HG03064 (cell line): ENCODE measurements at regions not wholly inside any gene's neighbourhood (a gene's known extent, or its start where the extent isn't known, plus 50 kb on each side); places are given as distances from the start of the nearest gene placed in this dataset.

Source experiments
- ATAC-seq: cut with Tn5 transposase; IDR thresholded peaks from one replicate; pipeline ENCODE4 v1.9.1; 2021; ENCODE audit warnings: low read depth; ENCODE audit not compliant: unreplicated experiment

GRCh38 chr6:128827675-128828464 is 55.1 kb upstream of the LAMA2 start:
- no peak for ATAC-seq

- ATAC-seq: no peak
Measured at GRCh38 chr6:128826606-128827005, 56.3 kb upstream of the LAMA2 start.

- ATAC-seq: no peak
Measured at GRCh38 chr6:128822271-128822670, 60.7 kb upstream of the LAMA2 start.

GRCh38 chr6:128821116-128821515 is 61.8 kb upstream of the LAMA2 start:
- ATAC-seq: no peak

GRCh38 chr6:128808856-128809255 is 74.1 kb upstream of the LAMA2 start:
- no peak for ATAC-seq

- no peak for ATAC-seq
Measured at GRCh38 chr6:128807577-128807976, 75.4 kb upstream of the LAMA2 start.

- ATAC-seq: no peak
Measured at GRCh38 chr6:128806261-128806660, 76.7 kb upstream of the LAMA2 start.

GRCh38 chr6:128803911-128804310 is 79.0 kb upstream of the LAMA2 start:
- ATAC-seq: no peak

- no peak for ATAC-seq
Measured at GRCh38 chr6:128801621-128802020, 81.3 kb upstream of the LAMA2 start.

GRCh38 chr6:128784266-128784665 is 98.7 kb upstream of the LAMA2 start:
- no peak for ATAC-seq

GRCh38 chr6:128768187-128768586 is 114.8 kb upstream of the LAMA2 start:
- ATAC-seq: no peak

GRCh38 chr6:128767705-128768104 is 115.2 kb upstream of the LAMA2 start:
- ATAC-seq: no peak

- ATAC-seq: no peak
Measured at GRCh38 chr6:128767150-128767549, 115.8 kb upstream of the LAMA2 start.

- ATAC-seq: no peak
Measured at GRCh38 chr6:128763599-128764300, 119.2 kb upstream of the LAMA2 start.

- ATAC-seq: no peak
Measured at GRCh38 chr6:128759901-128760300, 123.0 kb upstream of the LAMA2 start.

- no peak for ATAC-seq
Measured at GRCh38 chr6:128759447-128759846, 123.5 kb upstream of the LAMA2 start.

GRCh38 chr6:128757961-128758360 is 125.0 kb upstream of the LAMA2 start:
- ATAC-seq: no peak

- peak; percentile 98 for ATAC-seq
Measured at GRCh38 chr6:128754658-128755256, 128.2 kb upstream of the LAMA2 start.

GRCh38 chr6:128743974-128744765 is 138.8 kb upstream of the LAMA2 start:
- ATAC-seq: no peak

- ATAC-seq: no peak
Measured at GRCh38 chr6:128742900-128743299, 140.0 kb upstream of the LAMA2 start.

GRCh38 chr6:128740951-128741350 is 142.0 kb upstream of the LAMA2 start:
- no peak for ATAC-seq
